ENCODE measurements at regions not wholly inside any gene's neighbourhood (a gene's known extent, or its start where the extent isn't known, plus 50 kb on each side); places are given as distances from the start of the nearest gene placed in this dataset.
"Not testable (repeated sequence)": the region's sequence is repeated elsewhere in the genome, so short reads cannot be mapped to it uniquely, and the experiment has no call there.

DNA sequence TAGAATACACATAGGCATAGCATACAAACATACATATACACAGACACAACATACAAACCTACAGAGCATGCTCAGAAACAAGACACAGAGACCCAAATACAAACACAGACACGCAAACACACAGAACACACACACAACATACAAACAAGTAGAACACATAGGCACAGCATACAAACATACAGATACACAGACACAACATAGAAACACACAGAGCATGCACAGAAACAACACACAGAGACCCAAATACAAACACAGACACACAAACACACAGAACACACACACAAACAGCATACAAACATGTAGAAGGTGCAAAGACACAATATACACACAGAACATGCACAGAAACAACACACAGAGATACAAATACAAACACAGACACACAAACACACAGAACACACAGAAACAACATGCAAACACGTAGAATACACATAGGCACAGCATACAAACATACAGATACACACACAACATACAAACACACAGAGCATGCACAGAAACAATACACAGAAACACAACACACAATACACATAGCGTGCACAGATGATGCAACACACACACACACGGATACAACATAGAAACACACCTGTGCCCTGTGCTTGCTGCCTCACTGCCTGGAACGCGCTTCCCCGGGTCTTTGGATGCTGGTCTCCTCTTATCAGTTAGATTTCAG lies 469.0 kb upstream of the CDH4 start:
- no peaks in the 10 kb centered on the region for H3K9me3 ChIP-seq (ENCODE audit: low read length)
- DNase-seq, result no peak
- CTCF ChIA-PET, result no interaction called here
- Mint-ChIP-seq H3K4me1 (no peaks in the 10 kb centered on the region), H3K27me3 (peaks cover 0 to 4% of the 10 kb centered on the region in 2 donors), H3K4me3 (no peak overlapping the region), H3K36me3 (no peaks in the 10 kb centered on the region), H3K9me3 (no peaks in the 10 kb centered on the region), H3K27ac (no peak overlapping the region)
- POLR2A ChIA-PET, result no interaction called here
- no peaks in the 10 kb centered on the region for H3K4me1 ChIP-seq (ENCODE audit: insufficient read depth, low read length)
- H3K27me3 ChIP-seq (ENCODE audit: insufficient read depth, low read length, poor library complexity, severe bottlenecking), result no peaks in the 10 kb centered on the region
- H3K36me3 ChIP-seq (ENCODE audit: insufficient read depth, low read length), result no peaks in the 10 kb centered on the region
- no peak overlapping the region for H3K4me3 ChIP-seq (ENCODE audit: low read length)
- H3K27ac ChIP-seq (ENCODE audit: low read depth, low read length), result no peak overlapping the region

DNA sequence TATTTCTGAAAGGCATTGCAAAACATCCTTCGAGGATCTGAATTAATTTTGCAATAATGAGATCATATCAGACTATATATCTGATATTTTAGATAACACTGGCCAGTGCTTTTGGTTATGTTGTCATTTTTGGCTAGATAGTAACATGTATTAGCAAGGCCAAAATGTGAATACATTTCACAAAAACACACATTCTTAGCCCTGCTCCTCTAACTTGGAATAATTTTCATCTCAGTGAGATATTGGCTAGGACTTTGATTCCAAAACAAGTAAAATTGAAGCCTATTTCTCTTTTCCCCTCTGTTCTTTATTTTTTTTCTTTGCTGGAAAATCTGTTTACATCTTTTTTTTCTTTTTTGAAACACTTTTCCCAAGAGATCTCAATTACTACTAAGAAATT lies 466.8 kb upstream of the CDH4 start:
- H3K36me3 Mint-ChIP-seq, result no peaks in the 10 kb centered on the region
- H3K27ac ChIP-seq (ENCODE audit: low read depth, low read length), result no peak overlapping the region

DNA sequence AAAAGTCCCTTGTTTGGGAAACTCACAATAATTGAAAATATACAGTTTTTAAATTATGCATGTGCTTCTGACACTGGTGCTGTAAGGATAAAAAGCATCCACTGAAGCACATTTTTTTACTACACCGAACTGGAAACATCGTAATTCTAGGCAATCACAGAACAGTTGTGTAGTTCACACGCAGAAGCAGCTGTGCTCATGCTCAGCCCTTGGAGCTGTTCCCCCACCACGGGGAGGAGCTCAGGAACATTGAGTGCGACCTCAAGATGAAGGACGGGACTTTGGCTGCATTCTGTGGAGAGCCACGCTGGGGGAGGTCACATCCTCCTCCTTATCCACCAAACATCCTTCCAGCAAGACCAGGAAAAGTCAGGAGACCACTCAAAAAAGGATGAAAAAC lies 466.3 kb upstream of the CDH4 start:
- DNase-seq, result no peak
- Histone ChIP-seq H3K4me1 (ENCODE audit: insufficient read depth, low read length) (no peaks in the 10 kb centered on the region), H3K9me3 (ENCODE audit: low read length) (no peaks in the 10 kb centered on the region), H3K36me3 (ENCODE audit: insufficient read depth, low read length) (no peaks in the 10 kb centered on the region), H3K4me3 (ENCODE audit: low read length) (no peak overlapping the region), H3K27me3 (ENCODE audit: insufficient read depth, low read length, poor library complexity, severe bottlenecking) (no peaks in the 10 kb centered on the region), H3K27ac (ENCODE audit: low read depth, low read length) (no peak overlapping the region)
- Mint-ChIP-seq H3K4me1 (no peaks in the 10 kb centered on the region), H3K9me3 (no peaks in the 10 kb centered on the region), H3K27ac (no peak overlapping the region), H3K36me3 (no peaks in the 10 kb centered on the region), H3K27me3 (no peaks in the 10 kb centered on the region), H3K4me3 (no peak overlapping the region)
- POLR2A ChIA-PET, result no interaction called here
- CTCF ChIA-PET, result no interaction called here

More for the DNA sequence above, 466.8 kb upstream of the CDH4 start:
- Mint-ChIP-seq H3K9me3 (no peaks in the 10 kb centered on the region), H3K27ac (no peak overlapping the region), H3K4me3 (no peak overlapping the region), H3K4me1 (no peaks in the 10 kb centered on the region), H3K27me3 (no peaks in the 10 kb centered on the region)
- Histone ChIP-seq H3K9me3 (ENCODE audit: low read length) (no peaks in the 10 kb centered on the region), H3K36me3 (ENCODE audit: insufficient read depth, low read length) (no peaks in the 10 kb centered on the region), H3K4me1 (ENCODE audit: insufficient read depth, low read length) (no peaks in the 10 kb centered on the region), H3K4me3 (ENCODE audit: low read length) (no peak overlapping the region), H3K27me3 (ENCODE audit: insufficient read depth, low read length, poor library complexity, severe bottlenecking) (no peaks in the 10 kb centered on the region)
- POLR2A ChIA-PET, result no interaction called here
- DNase-seq, result no peak
- CTCF ChIA-PET, result no interaction called here

- Mint-ChIP-seq H3K4me1 (no peaks in the 10 kb centered on the region), H3K27ac (no peak overlapping the region), H3K27me3 (peaks cover 0 to 1% of the 10 kb centered on the region in 2 donors), H3K36me3 (no peaks in the 10 kb centered on the region), H3K9me3 (no peaks in the 10 kb centered on the region), H3K4me3 (no peak overlapping the region)
- Histone ChIP-seq H3K27me3 (ENCODE audit: insufficient read depth, low read length, poor library complexity, severe bottlenecking) (no peaks in the 10 kb centered on the region), H3K4me1 (ENCODE audit: insufficient read depth, low read length) (no peaks in the 10 kb centered on the region), H3K4me3 (ENCODE audit: low read length) (no peak overlapping the region), H3K27ac (ENCODE audit: low read depth, low read length) (no peak overlapping the region), H3K9me3 (ENCODE audit: low read length) (no peaks in the 10 kb centered on the region), H3K36me3 (ENCODE audit: insufficient read depth, low read length) (no peaks in the 10 kb centered on the region)
- DNase-seq, result no peak
- CTCF ChIA-PET, result no interaction called here
- POLR2A ChIA-PET, result no interaction called here
These were observed 465.3 kb upstream of the CDH4 start for GRCh38 chr20:60786686-60787217.

DNA sequence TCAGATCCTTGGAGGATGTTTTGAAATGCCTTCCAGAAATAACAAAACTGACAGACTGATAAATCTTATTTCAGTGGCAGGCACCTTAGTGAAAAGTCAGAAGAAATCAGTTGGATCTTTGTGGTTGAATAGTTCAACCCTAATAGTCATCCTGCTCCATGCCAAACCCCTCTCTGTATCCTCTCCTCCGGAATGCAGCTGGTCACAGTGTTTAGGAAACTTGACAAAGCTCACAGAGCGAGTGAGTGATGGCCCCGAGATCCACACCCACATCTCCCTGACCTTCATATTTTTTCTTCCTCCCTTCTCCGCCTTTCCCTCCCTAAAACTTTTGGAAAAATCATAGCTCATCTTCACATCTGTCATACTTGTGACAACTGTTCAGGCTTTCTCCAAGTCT lies 464.8 kb upstream of the CDH4 start:
- H3K27ac Mint-ChIP-seq, result no peak overlapping the region
- no peak overlapping the region for H3K27ac ChIP-seq (ENCODE audit: low read depth, low read length)
- H3K9me3 Mint-ChIP-seq, result no peaks in the 10 kb centered on the region
- H3K9me3 ChIP-seq (ENCODE audit: low read length), result no peaks in the 10 kb centered on the region
- H3K4me1 Mint-ChIP-seq, result no peaks in the 10 kb centered on the region
- no peaks in the 10 kb centered on the region for H3K36me3 Mint-ChIP-seq
- POLR2A ChIA-PET, result no interaction called here
- H3K4me3 ChIP-seq (ENCODE audit: low read length), result no peak overlapping the region
- H3K4me1 ChIP-seq (ENCODE audit: insufficient read depth, low read length), result no peaks in the 10 kb centered on the region
- H3K27me3 Mint-ChIP-seq, result peaks cover 0 to 1% of the 10 kb centered on the region in 2 donors
- CTCF ChIA-PET, result no interaction called here
- no peaks in the 10 kb centered on the region for H3K36me3 ChIP-seq (ENCODE audit: insufficient read depth, low read length)
- H3K4me3 Mint-ChIP-seq, result no peak overlapping the region
- H3K27me3 ChIP-seq (ENCODE audit: insufficient read depth, low read length, poor library complexity, severe bottlenecking), result no peaks in the 10 kb centered on the region
- no peak for DNase-seq

- H3K27me3 ChIP-seq (ENCODE audit: insufficient read depth, low read length, poor library complexity, severe bottlenecking), result no peaks in the 10 kb centered on the region
- Mint-ChIP-seq H3K4me1 (no peaks in the 10 kb centered on the region), H3K4me3 (no peak overlapping the region), H3K9me3 (no peaks in the 10 kb centered on the region), H3K36me3 (no peaks in the 10 kb centered on the region), H3K27ac (no peak overlapping the region), H3K27me3 (peaks cover 0 to 1% of the 10 kb centered on the region in 2 donors)
- no peak overlapping the region for H3K27ac ChIP-seq (ENCODE audit: low read depth, low read length)
- no peaks in the 10 kb centered on the region for H3K9me3 ChIP-seq (ENCODE audit: low read length)
- CTCF ChIA-PET, result no interaction called here
- no peak for DNase-seq
- H3K4me1 ChIP-seq (ENCODE audit: insufficient read depth, low read length), result no peaks in the 10 kb centered on the region
- no peaks in the 10 kb centered on the region for H3K36me3 ChIP-seq (ENCODE audit: insufficient read depth, low read length)
- no peak overlapping the region for H3K4me3 ChIP-seq (ENCODE audit: low read length)
- POLR2A ChIA-PET, result no interaction called here
These were observed 464.0 kb upstream of the CDH4 start for GRCh38 chr20:60788070-60788469.

DNA sequence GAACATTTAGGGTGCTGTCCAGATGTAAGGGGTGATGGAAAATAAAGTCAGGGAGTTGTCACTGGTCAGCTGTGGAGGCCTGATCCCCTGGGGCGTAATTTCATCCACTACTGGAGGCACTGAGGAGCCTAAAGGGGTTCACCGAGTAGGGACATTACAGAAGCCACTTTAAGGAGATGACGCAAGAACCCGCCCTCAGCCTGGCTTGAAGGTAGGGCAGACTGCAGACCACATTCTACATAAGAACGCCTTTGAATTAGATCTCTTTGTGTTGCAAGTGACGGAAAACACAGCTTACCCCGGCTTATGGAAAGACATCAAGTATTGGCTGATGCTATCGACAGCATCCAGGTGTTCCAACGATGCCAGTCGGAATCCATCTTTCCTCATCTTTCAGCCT lies 462.7 kb upstream of the CDH4 start:
- Histone ChIP-seq H3K4me1 (ENCODE audit: insufficient read depth, low read length) (no peaks in the 10 kb centered on the region), H3K27me3 (ENCODE audit: insufficient read depth, low read length, poor library complexity, severe bottlenecking) (no peaks in the 10 kb centered on the region), H3K9me3 (ENCODE audit: low read length) (no peaks in the 10 kb centered on the region), H3K36me3 (ENCODE audit: insufficient read depth, low read length) (no peaks in the 10 kb centered on the region), H3K4me3 (ENCODE audit: low read length) (no peak overlapping the region), H3K27ac (ENCODE audit: low read depth, low read length) (no peak overlapping the region)
- H3K9me3 Mint-ChIP-seq, result no peaks in the 10 kb centered on the region
- peaks cover 0 to 3% of the 10 kb centered on the region in 2 donors for H3K27me3 Mint-ChIP-seq
- H3K36me3 Mint-ChIP-seq, result no peaks in the 10 kb centered on the region
- no peaks in the 10 kb centered on the region for H3K4me1 Mint-ChIP-seq
- ChIA-PET CTCF (no interaction called here), POLR2A (no interaction called here)
- no peak for DNase-seq
- H3K4me3 Mint-ChIP-seq, result no peak overlapping the region
- no peak overlapping the region for H3K27ac Mint-ChIP-seq

DNA sequence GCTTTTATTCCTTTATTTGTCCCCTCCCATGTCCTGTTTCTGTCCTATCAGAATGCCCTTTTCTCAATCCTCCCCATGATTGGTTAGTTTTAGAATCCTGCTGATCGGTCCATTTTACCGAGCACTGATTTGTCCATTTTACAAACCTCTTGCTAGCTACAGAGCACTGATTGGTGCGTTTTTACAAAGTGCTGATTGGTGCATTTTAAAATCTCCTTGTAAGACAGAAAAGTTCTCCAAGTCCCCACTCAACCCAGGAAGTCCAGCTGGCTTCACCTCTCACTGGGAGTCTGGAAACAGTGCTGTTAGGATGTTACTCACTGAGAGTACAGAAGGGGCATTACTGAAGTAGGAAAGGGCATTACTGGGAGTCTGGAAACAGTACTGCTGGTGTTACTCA lies 461.7 kb upstream of the CDH4 start:
- H3K4me1 Mint-ChIP-seq; H3K36me3 Mint-ChIP-seq; H3K9me3 ChIP-seq (ENCODE audit: low read length); H3K36me3 ChIP-seq (ENCODE audit: insufficient read depth, low read length); H3K4me3 ChIP-seq (ENCODE audit: low read length); H3K4me1 ChIP-seq (ENCODE audit: insufficient read depth, low read length); CTCF ChIA-PET; H3K4me3 Mint-ChIP-seq; H3K27ac ChIP-seq (ENCODE audit: low read depth, low read length); H3K9me3 Mint-ChIP-seq; POLR2A ChIA-PET; H3K27ac Mint-ChIP-seq; H3K27me3 Mint-ChIP-seq; DNase-seq; H3K27me3 ChIP-seq (ENCODE audit: insufficient read depth, low read length, poor library complexity, severe bottlenecking): not testable (repeated sequence)

GRCh38 chr20:60791823-60792222 lies 460.2 kb upstream of the CDH4 start:
- Mint-ChIP-seq H3K9me3 (peaks cover 0 to 2% (median 0%) of the 10 kb centered on the region in 5 donors), H3K36me3 (no peaks in the 10 kb centered on the region)

More at GRCh38 chr20:60791823-60792222, 460.2 kb upstream of the CDH4 start:
- no peaks in the 10 kb centered on the region for H3K9me3 ChIP-seq (ENCODE audit: low read length)
- ChIA-PET CTCF (no interaction called here), POLR2A (no interaction called here)
- no peaks in the 10 kb centered on the region for H3K36me3 ChIP-seq (ENCODE audit: insufficient read depth, low read length)
- Mint-ChIP-seq H3K4me1 (no peaks in the 10 kb centered on the region), H3K4me3 (no peak overlapping the region), H3K27me3 (peaks cover 0 to 9% of the 10 kb centered on the region in 2 donors), H3K27ac (peak overlapping the region in 1 of 8 donors; percentile 4)
- H3K4me3 ChIP-seq (ENCODE audit: low read length), result no peak overlapping the region
- no peak for DNase-seq
- no peaks in the 10 kb centered on the region for H3K4me1 ChIP-seq (ENCODE audit: insufficient read depth, low read length)
- no peak overlapping the region for H3K27ac ChIP-seq (ENCODE audit: low read depth, low read length)
- no peaks in the 10 kb centered on the region for H3K27me3 ChIP-seq (ENCODE audit: insufficient read depth, low read length, poor library complexity, severe bottlenecking)
